ENCODE measurements at regions not wholly inside any gene's neighbourhood (a gene's known extent, or its start where the extent isn't known, plus 50 kb on each side); places are given as distances from the start of the nearest gene placed in this dataset.
"Not testable (repeated sequence)": the region's sequence is repeated elsewhere in the genome, so short reads cannot be mapped to it uniquely, and the experiment has no call there.

GRCh38 chr9:12424243-12424642, 268.9 kb upstream of the TYRP1 start:
- ATAC-seq (no peak), DNase-seq (no peak)

GRCh38 chr9:12425878-12426864, 267.0 kb upstream of the TYRP1 start:
- no peak for ATAC-seq
- DNase-seq, result no peak

- no peak for ATAC-seq
Measured at GRCh38 chr9:12439267-12439666, 253.9 kb upstream of the TYRP1 start.

GRCh38 chr9:12441080-12441479, 252.1 kb upstream of the TYRP1 start:
- not testable (repeated sequence) for DNase-seq, ATAC-seq

More at GRCh38 chr9:12439267-12439666, 253.9 kb upstream of the TYRP1 start:
- no peak for DNase-seq

GRCh38 chr9:12441506-12441905, 251.7 kb upstream of the TYRP1 start:
- DNase-seq, result no peak
- ATAC-seq, result no peak

- ATAC-seq (no peak), DNase-seq (no peak)
Measured at GRCh38 chr9:12448246-12448645, 244.9 kb upstream of the TYRP1 start.

- ATAC-seq, result no peak
- DNase-seq, result no peak
Measured at GRCh38 chr9:12457237-12457636, 235.9 kb upstream of the TYRP1 start.

- no peak for DNase-seq
- ATAC-seq, result no peak
Measured at GRCh38 chr9:12461763-12462460, 231.3 kb upstream of the TYRP1 start.

- ATAC-seq, result no peak
- DNase-seq, result no peak
Measured at GRCh38 chr9:12462861-12463260, 230.3 kb upstream of the TYRP1 start.

GRCh38 chr9:12463641-12464040, 229.5 kb upstream of the TYRP1 start:
- ATAC-seq, result no peak
- no peak for DNase-seq

GRCh38 chr9:12464400-12464799, 228.8 kb upstream of the TYRP1 start:
- no peak for ATAC-seq
- DNase-seq, result no peak

GRCh38 chr9:12464910-12465512, 228.2 kb upstream of the TYRP1 start:
- DNase-seq (no peak), ATAC-seq (no peak)

- no peak for DNase-seq
- no peak for ATAC-seq
Measured at GRCh38 chr9:12469084-12469483, 224.1 kb upstream of the TYRP1 start.

GRCh38 chr9:12494411-12494810, 198.8 kb upstream of the TYRP1 start:
- ATAC-seq (no peak), DNase-seq (no peak)

- no peak for DNase-seq
- no peak for ATAC-seq
Measured at GRCh38 chr9:12497790-12498189, 195.4 kb upstream of the TYRP1 start.

GRCh38 chr9:12502520-12502919, 190.7 kb upstream of the TYRP1 start:
- DNase-seq (no peak), ATAC-seq (no peak)

- DNase-seq, result no peak
Measured at GRCh38 chr9:12503606-12504122, 189.5 kb upstream of the TYRP1 start.

GRCh38 chr9:12510551-12510950, 182.6 kb upstream of the TYRP1 start:
- no peak for DNase-seq
- ATAC-seq, result no peak

More at GRCh38 chr9:12503606-12504122, 189.5 kb upstream of the TYRP1 start:
- ATAC-seq, result no peak

- DNase-seq, result no peak
- no peak for ATAC-seq
Measured at GRCh38 chr9:12511726-12512125, 181.5 kb upstream of the TYRP1 start.

GRCh38 chr9:12516031-12516430, 177.2 kb upstream of the TYRP1 start:
- DNase-seq, result no peak
- ATAC-seq, result no peak

- ATAC-seq, result no peak
- DNase-seq, result no peak
Measured at GRCh38 chr9:12516573-12516972, 176.6 kb upstream of the TYRP1 start.

- ATAC-seq (no peak), DNase-seq (no peak)
Measured at GRCh38 chr9:12538842-12539579, 154.2 kb upstream of the TYRP1 start.
